GM19452 (cell line): ENCODE measurements at regions not wholly inside any gene's neighbourhood (a gene's known extent, or its start where the extent isn't known, plus 50 kb on each side); places are given as distances from the start of the nearest gene placed in this dataset.
"Not testable (repeated sequence)": the region's sequence is repeated elsewhere in the genome, so short reads cannot be mapped to it uniquely, and the experiment has no call there.

Experiments used
- ATAC-seq: cut with Tn5 transposase; IDR thresholded peaks from one replicate; pipeline ENCODE4 v1.9.1; 2021; ENCODE audit not compliant: unreplicated experiment

- ATAC-seq, result not testable (repeated sequence)
These were observed 1158.0 kb downstream of the PCDH9 start for GRCh38 chr13:66072097-66072496.

- no peak for ATAC-seq
These were observed 1158.5 kb downstream of the PCDH9 start for GRCh38 chr13:66071608-66072007.

GRCh38 chr13:66071029-66071428 is 1159.1 kb downstream of the PCDH9 start:
- no peak for ATAC-seq

GRCh38 chr13:66069570-66069969 is 1160.6 kb downstream of the PCDH9 start:
- no peak for ATAC-seq

- ATAC-seq, result no peak
These were observed 1161.5 kb downstream of the PCDH9 start for GRCh38 chr13:66068683-66069082.

- no peak for ATAC-seq
These were observed 1181.2 kb downstream of the PCDH9 start for GRCh38 chr13:66048888-66049287.

- no peak for ATAC-seq
These were observed 1189.6 kb downstream of the PCDH9 start for GRCh38 chr13:66040506-66040905.

GRCh38 chr13:66037096-66037495 is 1193.0 kb downstream of the PCDH9 start:
- ATAC-seq, result no peak

- ATAC-seq, result no peak
These were observed 1193.5 kb downstream of the PCDH9 start for GRCh38 chr13:66036636-66037035.

GRCh38 chr13:66036024-66036614 is 1194.0 kb downstream of the PCDH9 start:
- ATAC-seq, result no peak

GRCh38 chr13:66033924-66034323 is 1196.2 kb downstream of the PCDH9 start:
- no peak for ATAC-seq

- no peak for ATAC-seq
These were observed 1208.3 kb downstream of the PCDH9 start for GRCh38 chr13:66021846-66022245.

GRCh38 chr13:66014771-66015170 is 1215.4 kb downstream of the PCDH9 start:
- ATAC-seq, result no peak

GRCh38 chr13:66009241-66009640 is 1220.9 kb downstream of the PCDH9 start:
- no peak for ATAC-seq

GRCh38 chr13:66003558-66003957 is 1226.6 kb downstream of the PCDH9 start:
- no peak for ATAC-seq

GRCh38 chr13:66001140-66001539 is 1229.0 kb downstream of the PCDH9 start:
- ATAC-seq, result no peak

GRCh38 chr13:65999411-65999810 is 1230.7 kb downstream of the PCDH9 start:
- ATAC-seq, result no peak

GRCh38 chr13:65990684-65991083 is 1239.5 kb downstream of the PCDH9 start:
- no peak for ATAC-seq

GRCh38 chr13:65985612-65986011 is 1244.5 kb downstream of the PCDH9 start:
- no peak for ATAC-seq

GRCh38 chr13:65977525-65977924 is 1252.6 kb downstream of the PCDH9 start:
- ATAC-seq, result no peak

- ATAC-seq, result no peak
These were observed 1258.6 kb downstream of the PCDH9 start for GRCh38 chr13:65971541-65971940.

- no peak for ATAC-seq
These were observed 1263.1 kb downstream of the PCDH9 start for GRCh38 chr13:65966991-65967451.

GRCh38 chr13:65965501-65965900 is 1264.6 kb downstream of the PCDH9 start:
- no peak for ATAC-seq
